ENCODE measurements at regions not wholly inside any gene's neighbourhood (a gene's known extent, or its start where the extent isn't known, plus 50 kb on each side); places are given as distances from the start of the nearest gene placed in this dataset.

- Histone ChIP-seq H3K27me3 (ENCODE audit: control insufficient read depth, insufficient read depth, low read length) (no peaks in the 10 kb centered on the region), H3K36me3 (ENCODE audit: control insufficient read depth, insufficient read depth, low read length) (no peaks in the 10 kb centered on the region), H3K4me3 (ENCODE audit: low read depth, low read length) (no peak overlapping the region)
- DNase-seq (ENCODE audit: low read depth): no peak
- TF ChIP-seq CTCF (IDR thresholded peaks at IDR 0.05; ENCODE audit: insufficient read depth, low read length, poor library complexity, severe bottlenecking): no peak
Observed at GRCh38 chrX:46380148-46380752, 165.0 kb downstream of the ZNF674 start.

GRCh38 chrX:46376246-46376885 is 168.9 kb downstream of the ZNF674 start:
- H3K27me3 ChIP-seq (ENCODE audit: control insufficient read depth, insufficient read depth, low read length): no peaks in the 10 kb centered on the region
- peak; percentile 47 for TF ChIP-seq CTCF (IDR thresholded peaks at IDR 0.05; ENCODE audit: insufficient read depth, low read length, poor library complexity, severe bottlenecking)
- H3K4me3 ChIP-seq (ENCODE audit: low read depth, low read length): no peak overlapping the region
- DNase-seq (ENCODE audit: low read depth): peak; percentile 12
- no peaks in the 10 kb centered on the region for H3K36me3 ChIP-seq (ENCODE audit: control insufficient read depth, insufficient read depth, low read length)

- Histone ChIP-seq H3K36me3 (ENCODE audit: control insufficient read depth, insufficient read depth, low read length) (no peaks in the 10 kb centered on the region), H3K4me3 (ENCODE audit: low read depth, low read length) (no peak overlapping the region), H3K27me3 (ENCODE audit: control insufficient read depth, insufficient read depth, low read length) (no peaks in the 10 kb centered on the region)
- no peak for DNase-seq (ENCODE audit: low read depth)
- TF ChIP-seq CTCF (IDR thresholded peaks at IDR 0.05; ENCODE audit: insufficient read depth, low read length, poor library complexity, severe bottlenecking): no peak
Observed at GRCh38 chrX:46375831-46376230, 169.4 kb downstream of the ZNF674 start.

GRCh38 chrX:46374371-46374770 is 170.8 kb downstream of the ZNF674 start:
- Histone ChIP-seq H3K4me3 (ENCODE audit: low read depth, low read length) (no peak overlapping the region), H3K36me3 (ENCODE audit: control insufficient read depth, insufficient read depth, low read length) (no peaks in the 10 kb centered on the region), H3K27me3 (ENCODE audit: control insufficient read depth, insufficient read depth, low read length) (no peaks in the 10 kb centered on the region)
- no peak for DNase-seq (ENCODE audit: low read depth)
- TF ChIP-seq CTCF (IDR thresholded peaks at IDR 0.05; ENCODE audit: insufficient read depth, low read length, poor library complexity, severe bottlenecking): no peak

GRCh38 chrX:46367491-46367890 is 177.7 kb downstream of the ZNF674 start:
- no peaks in the 10 kb centered on the region for H3K27me3 ChIP-seq (ENCODE audit: control insufficient read depth, insufficient read depth, low read length)
- no peaks in the 10 kb centered on the region for H3K36me3 ChIP-seq (ENCODE audit: control insufficient read depth, insufficient read depth, low read length)
- DNase-seq (ENCODE audit: low read depth): no peak
- no peak for TF ChIP-seq CTCF (IDR thresholded peaks at IDR 0.05; ENCODE audit: insufficient read depth, low read length, poor library complexity, severe bottlenecking)
- H3K4me3 ChIP-seq (ENCODE audit: low read depth, low read length): no peak overlapping the region

Measured in kidney epithelial cell (primary cell).